GM21423 (cell line): ENCODE measurements at regions not wholly inside any gene's neighbourhood (a gene's known extent, or its start where the extent isn't known, plus 50 kb on each side); places are given as distances from the start of the nearest gene placed in this dataset.
"Not testable (repeated sequence)": the region's sequence is repeated elsewhere in the genome, so short reads cannot be mapped to it uniquely, and the experiment has no call there.

Experiments
- ATAC-seq: cut with Tn5 transposase; IDR thresholded peaks from one replicate; pipeline ENCODE4 v1.9.1; 2021; ENCODE audit warnings: mild to moderate bottlenecking, moderate library complexity; ENCODE audit not compliant: unreplicated experiment

- ATAC-seq, result no peak
Measured at GRCh38 chr4:128458816-128459215, 171.2 kb upstream of the PGRMC2 start.

- no peak for ATAC-seq
Measured at GRCh38 chr4:128457726-128458125, 170.1 kb upstream of the PGRMC2 start.

DNA sequence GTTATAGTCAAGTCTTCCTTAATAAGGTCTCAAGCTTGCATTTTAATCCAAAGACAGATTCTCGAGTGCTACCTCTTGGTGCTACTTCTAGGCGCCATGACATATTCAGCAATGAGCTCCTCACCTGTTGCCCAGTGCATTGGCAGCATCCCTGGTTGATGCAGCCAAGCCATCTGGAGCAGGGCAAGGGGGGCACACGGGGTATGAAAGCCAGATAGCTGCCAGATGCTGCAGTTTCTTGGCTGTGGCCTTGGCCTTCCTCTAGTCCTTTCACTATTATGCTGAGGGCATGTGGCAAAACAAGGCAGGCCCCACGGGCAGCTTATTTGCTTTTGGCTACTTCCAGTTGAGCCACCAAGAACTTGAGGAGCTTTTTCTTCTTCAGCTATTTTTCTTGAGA, 168.6 kb upstream of the PGRMC2 start:
- ATAC-seq, result no peak

GRCh38 chr4:128455480-128455879, 167.9 kb upstream of the PGRMC2 start:
- no peak for ATAC-seq

- no peak for ATAC-seq
Measured at GRCh38 chr4:128454881-128455280, 167.3 kb upstream of the PGRMC2 start.

DNA sequence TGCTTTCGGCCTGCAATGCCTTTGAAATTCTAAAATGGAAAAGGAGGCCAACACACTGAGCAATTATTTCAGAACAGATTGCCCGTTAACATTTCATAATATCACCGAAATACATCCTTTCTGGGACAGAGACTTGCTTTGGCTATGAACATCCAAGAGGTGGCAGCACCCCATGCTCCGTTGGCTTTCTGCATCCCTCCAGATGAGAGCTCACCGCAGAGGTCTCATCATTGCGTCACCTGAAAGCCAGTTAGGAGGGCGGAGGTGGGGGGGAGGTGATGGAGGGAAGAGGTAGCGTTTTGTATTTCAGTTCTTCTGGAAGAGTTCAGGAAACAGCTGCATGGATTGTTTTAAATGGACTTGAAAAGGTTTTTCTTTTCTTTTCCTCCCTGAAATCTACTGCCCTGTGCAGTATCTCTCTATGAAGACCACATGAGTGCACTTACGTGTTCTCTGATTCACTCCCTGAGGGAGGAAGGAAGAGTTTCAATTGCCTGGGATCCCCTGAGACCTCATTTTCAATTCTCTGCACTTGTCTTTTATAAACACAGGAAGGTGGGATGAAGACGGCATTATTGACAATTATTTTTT, 166.8 kb upstream of the PGRMC2 start:
- ATAC-seq, result peak; percentile 99

DNA sequence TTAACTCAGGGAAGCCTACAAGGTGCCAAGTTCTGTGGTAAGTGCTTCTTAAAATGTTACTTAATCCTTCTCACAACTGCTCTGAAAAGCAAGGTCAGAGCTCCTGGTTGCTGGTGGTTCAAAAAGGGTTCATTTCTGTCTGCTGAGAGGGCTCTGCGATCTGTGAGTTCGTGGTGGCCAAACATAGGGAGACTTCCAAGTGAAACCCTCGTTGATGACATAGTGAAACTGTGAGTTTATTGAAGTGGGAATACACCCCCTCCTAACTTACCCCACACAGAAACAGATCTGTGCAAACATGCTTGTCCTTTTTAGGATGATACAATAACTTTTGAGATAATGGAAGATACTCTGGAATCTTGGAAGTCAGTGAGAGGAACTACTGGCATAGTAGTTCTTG, 164.8 kb upstream of the PGRMC2 start:
- ATAC-seq, result no peak

DNA sequence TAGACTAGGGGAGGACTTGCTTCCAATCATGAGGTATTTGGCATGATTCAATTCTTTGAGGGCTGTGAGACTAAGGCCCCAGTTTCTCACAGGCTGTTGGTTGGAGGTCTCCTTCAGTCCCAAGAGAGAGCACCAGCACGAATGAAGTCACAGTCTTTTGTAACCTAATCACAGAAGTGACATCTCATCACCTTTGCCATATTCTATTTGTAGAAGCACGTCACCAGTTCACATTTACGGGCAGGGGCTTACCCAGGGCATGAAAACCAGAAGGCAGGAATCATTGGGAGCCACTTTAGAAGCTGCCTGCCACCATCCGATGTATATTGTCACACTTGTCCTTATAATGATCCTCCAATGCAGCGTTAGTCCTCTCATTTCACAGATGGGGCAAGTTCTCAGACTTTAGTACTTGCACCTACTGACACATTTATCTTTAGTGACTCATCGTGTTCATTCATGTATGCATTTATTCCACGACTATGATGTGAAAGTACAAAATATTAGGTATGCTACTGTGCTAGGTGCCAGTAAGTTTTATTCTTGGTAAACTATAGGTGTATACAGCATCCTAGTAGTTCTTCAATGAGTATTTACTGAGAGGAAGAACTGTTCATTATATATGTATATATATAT, 163.8 kb upstream of the PGRMC2 start:
- ATAC-seq, result no peak

DNA sequence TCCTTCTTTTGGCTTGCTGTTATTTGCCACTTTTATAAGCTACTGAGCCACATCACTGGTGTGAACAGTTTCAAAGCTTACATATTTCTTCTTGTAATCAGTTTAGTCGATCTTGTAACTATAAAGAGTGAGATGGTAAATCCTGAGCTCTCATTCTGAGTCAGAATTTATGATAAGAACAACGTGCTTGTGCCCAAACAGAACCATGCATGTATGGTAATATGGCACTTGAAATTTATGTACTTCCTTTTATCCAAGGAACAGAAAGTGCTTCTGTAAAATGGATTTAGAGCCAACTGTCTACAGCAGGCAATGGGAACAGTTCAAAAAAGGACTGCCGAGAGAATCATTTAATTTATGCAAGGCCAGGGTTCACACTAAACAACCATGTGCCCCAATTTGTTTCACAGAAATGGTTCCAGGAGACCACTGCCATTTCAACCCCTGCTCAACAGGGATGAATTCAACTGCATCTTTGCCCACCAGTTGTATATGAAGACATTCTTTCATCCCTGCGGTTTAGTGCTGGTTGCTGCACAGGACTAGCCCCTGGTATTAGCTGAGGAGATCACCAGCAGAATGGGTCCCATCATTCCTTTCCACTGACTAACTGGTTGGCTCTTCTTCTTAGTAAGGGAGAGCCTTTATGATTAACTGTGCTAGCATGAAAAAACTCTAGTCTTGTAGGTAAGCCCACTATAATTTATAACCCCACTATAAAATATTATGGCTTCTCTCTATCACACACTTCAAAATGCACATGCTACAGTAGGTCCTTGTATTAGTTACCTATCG, 162.9 kb upstream of the PGRMC2 start:
- no peak for ATAC-seq

DNA sequence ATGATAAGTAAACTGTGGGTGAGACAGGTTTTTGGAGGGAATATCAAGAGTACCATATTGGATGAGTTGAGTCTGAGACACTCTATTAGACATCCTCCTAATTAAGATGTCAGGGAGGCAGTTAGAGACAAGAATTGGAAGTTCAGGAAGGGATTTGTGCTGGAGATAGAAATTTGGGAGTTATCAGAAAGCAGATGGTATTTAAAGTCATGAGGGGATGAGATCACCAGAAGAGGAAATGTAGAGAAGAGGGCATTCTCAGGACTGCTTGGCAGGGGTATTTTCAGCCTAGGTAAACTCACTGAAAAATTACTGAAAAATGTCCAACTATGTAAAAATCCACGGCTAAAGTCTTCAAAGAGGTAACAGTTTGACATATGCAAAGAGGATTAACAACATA, 161.6 kb upstream of the PGRMC2 start:
- no peak for ATAC-seq

GRCh38 chr4:128444544-128445302, 157.1 kb upstream of the PGRMC2 start:
- ATAC-seq, result no peak

DNA sequence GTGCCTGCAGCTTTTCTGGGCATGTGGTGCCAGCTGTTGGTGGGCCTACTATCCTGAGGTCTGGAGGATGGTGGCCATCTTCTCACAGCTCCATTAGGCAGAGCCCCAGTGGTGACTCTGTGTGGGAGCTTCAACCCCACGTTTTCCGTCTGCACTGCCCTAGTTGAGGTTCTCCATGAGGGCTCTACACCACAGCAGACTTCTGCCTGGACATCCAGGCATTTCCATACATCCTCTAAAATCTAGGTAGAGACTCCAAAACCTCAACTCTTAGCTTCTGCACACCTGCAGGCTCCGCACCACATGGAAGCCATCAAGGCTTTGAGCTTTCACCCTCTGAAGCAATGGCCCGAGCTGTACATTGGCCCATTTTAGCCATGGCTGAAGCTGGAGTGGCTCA, 153.3 kb upstream of the PGRMC2 start:
- no peak for ATAC-seq

GRCh38 chr4:128437023-128437422, 149.4 kb upstream of the PGRMC2 start:
- not testable (repeated sequence) for ATAC-seq

DNA sequence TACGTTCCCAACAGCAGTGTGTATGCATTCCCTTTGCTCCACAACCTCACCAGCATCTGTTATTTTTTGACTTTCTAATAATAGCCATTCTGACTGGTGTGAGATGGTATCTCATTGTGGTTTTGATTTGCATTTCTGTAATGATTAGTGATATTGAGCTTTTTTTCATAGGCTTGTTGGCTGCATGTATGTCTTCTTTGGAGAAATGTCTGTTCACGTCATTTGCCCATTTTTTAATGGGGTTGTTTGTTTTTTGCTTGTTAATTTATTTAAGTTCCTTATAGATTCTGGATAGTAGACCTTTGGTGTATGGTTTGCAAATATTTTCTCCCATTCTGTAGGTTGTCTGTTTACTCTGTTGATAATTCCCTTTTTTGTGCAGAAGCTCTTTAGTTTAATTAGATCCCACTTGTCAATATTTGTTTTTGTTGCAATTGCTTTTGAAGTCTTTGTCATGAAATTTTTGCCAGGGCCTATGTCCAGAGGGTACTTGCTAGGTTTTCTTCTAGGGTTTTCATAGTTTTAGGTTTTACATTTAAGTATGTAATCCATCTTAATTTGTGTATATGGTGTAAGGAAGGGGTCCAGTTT, 141.5 kb upstream of the PGRMC2 start:
- not testable (repeated sequence) for ATAC-seq

DNA sequence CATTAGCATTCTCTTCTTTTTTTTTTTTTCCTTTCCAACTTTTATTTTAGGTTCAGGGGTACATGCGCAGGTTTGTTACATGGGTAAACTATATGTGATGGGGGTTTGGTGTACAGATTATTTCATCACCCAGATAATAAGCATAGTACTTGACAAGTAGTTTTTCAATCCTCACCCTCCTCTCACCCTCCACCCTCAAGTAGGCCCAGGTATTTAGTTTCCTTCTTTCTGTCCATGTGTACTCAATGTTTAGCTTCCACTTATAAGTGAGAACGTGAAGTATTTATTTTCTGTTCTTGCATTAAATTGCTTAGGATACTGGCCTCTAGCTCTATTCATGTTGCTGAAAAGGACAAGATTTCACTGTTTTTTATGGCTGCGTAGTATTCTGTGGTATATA, 140.8 kb upstream of the PGRMC2 start:
- ATAC-seq, result no peak

DNA sequence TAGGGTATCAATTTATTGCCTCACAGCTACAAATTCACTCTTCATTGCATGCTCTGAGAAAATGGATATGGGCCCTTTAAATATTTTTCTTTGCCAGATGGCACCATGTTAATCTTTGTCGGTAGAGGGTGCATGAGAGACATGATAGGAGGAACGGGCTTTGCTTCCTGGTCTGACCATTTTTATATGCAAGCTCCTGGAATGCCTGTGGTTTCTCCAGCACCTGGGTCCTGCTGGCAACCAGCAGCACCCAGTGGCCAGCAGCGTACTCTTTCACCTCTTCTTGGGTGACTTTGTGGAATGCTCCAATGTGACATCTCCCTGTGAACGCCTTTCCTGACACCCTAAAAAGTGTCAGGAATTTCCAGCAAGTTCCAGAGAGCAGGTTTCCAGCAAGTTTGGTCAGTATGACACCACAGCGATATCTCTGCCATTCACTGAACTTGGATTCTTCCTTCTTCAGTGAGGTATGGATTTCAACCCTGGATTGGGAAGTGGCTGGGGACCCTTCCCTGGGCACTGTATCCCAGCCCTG, 140.3 kb upstream of the PGRMC2 start:
- no peak for ATAC-seq

DNA sequence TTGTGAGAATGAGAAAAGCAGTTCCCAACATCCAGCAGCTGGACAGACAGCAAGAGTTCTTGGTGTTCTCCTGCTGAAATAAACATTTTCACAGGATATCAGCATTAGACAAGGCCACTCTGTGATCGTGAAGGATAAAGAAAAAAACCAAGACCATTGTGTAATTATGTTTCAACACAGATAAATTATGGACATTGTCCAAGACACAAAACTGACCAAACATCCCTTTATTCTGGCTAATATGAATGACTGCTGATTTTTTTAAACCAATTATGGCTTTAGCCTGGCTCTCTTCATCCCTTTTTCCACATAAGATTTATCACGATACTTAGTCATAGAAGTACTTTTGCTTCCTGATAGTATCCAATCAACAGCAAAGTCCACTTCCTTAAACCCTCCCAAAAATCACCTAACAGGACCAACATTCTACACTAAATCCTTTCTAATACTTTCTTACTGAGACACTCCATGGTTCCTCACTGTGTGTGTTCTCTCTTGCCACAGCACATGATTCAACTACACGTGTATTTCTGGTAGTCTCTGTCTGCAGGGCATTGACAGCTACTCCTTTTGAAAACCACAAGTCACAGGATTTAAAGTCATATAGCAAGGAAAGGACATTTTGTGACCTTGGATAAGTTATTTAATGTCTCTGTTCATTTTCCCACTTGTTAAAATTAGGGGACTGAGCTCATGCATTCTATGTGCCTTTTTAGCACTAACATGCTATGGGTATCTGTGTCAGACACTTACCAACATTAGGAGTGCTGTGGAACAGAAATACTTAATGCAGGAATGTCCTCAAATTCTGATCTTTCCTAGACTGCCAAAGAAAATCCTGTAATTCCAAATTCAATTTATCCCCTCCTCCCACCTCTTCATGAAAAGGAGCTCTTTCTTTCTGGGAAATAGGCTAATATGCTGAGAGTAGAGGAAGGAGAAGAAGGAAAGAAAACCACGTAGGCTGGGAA, 137.2 kb upstream of the PGRMC2 start:
- no peak for ATAC-seq

GRCh38 chr4:128422296-128422695, 134.7 kb upstream of the PGRMC2 start:
- ATAC-seq, result peak; percentile 71

- ATAC-seq, result no peak
Measured at GRCh38 chr4:128416921-128417320, 129.3 kb upstream of the PGRMC2 start.

- ATAC-seq, result no peak
Measured at GRCh38 chr4:128410037-128410436, 122.4 kb upstream of the PGRMC2 start.
